ENCODE measurements at regions not wholly inside any gene's neighbourhood (a gene's known extent, or its start where the extent isn't known, plus 50 kb on each side); places are given as distances from the start of the nearest gene placed in this dataset.
"Not testable (repeated sequence)": the region's sequence is repeated elsewhere in the genome, so short reads cannot be mapped to it uniquely, and the experiment has no call there.

- DNase-seq = peak; percentile 34
- Histone ChIP-seq H3K27ac (ENCODE audit: low read length) (no peak overlapping the region), H3K9ac (ENCODE audit: low read length) (no peak overlapping the region), H3K9me3 (ENCODE audit: low read length) (no peaks in the 10 kb centered on the region), H3K27me3 (ENCODE audit: low read length) (no peaks in the 10 kb centered on the region), H3K4me1 (ENCODE audit: low read length) (no peaks in the 10 kb centered on the region), H3K9me2 (replicated peaks; ENCODE audit: insufficient read depth, low read length) (no peaks in the 10 kb centered on the region), H4K20me1 (ENCODE audit: insufficient read depth, low read depth, low read length) (no peaks in the 10 kb centered on the region), H3K36me3 (ENCODE audit: insufficient read depth, low read length) (no peaks in the 10 kb centered on the region), H3K4me3 (ENCODE audit: low read length) (no peak overlapping the region), H3K4me2 (ENCODE audit: low read depth, low read length, poor library complexity, severe bottlenecking) (no peak overlapping the region), H2AFZ (ENCODE audit: low read length) (no peak overlapping the region), H3K79me2 (ENCODE audit: low read length) (no peaks in the 10 kb centered on the region)
These were observed 75.4 kb upstream of the PLAAT1 start for GRCh38 chr3:193165431-193166120.

- peak; percentile 37 for DNase-seq
- Histone ChIP-seq H3K27ac (ENCODE audit: low read length) (no peak overlapping the region), H3K4me3 (ENCODE audit: low read length) (no peak overlapping the region), H2AFZ (ENCODE audit: low read length) (no peak overlapping the region), H3K9me2 (replicated peaks; ENCODE audit: insufficient read depth, low read length) (no peaks in the 10 kb centered on the region), H3K27me3 (ENCODE audit: low read length) (no peaks in the 10 kb centered on the region), H4K20me1 (ENCODE audit: insufficient read depth, low read depth, low read length) (no peaks in the 10 kb centered on the region), H3K79me2 (ENCODE audit: low read length) (no peaks in the 10 kb centered on the region), H3K4me2 (ENCODE audit: low read depth, low read length, poor library complexity, severe bottlenecking) (no peak overlapping the region), H3K9ac (ENCODE audit: low read length) (no peak overlapping the region), H3K9me3 (ENCODE audit: low read length) (no peaks in the 10 kb centered on the region), H3K36me3 (ENCODE audit: insufficient read depth, low read length) (no peaks in the 10 kb centered on the region), H3K4me1 (ENCODE audit: low read length) (no peaks in the 10 kb centered on the region)
These were observed 72.1 kb upstream of the PLAAT1 start for GRCh38 chr3:193168931-193169330.

- Histone ChIP-seq H2AFZ (ENCODE audit: low read length) (no peak overlapping the region), H3K9me2 (replicated peaks; ENCODE audit: insufficient read depth, low read length) (no peaks in the 10 kb centered on the region), H3K27me3 (ENCODE audit: low read length) (no peaks in the 10 kb centered on the region), H3K9ac (ENCODE audit: low read length) (no peak overlapping the region), H3K4me3 (ENCODE audit: low read length) (no peak overlapping the region), H3K36me3 (ENCODE audit: insufficient read depth, low read length) (no peaks in the 10 kb centered on the region), H3K27ac (ENCODE audit: low read length) (no peak overlapping the region), H3K79me2 (ENCODE audit: low read length) (no peaks in the 10 kb centered on the region), H3K4me2 (ENCODE audit: low read depth, low read length, poor library complexity, severe bottlenecking) (no peak overlapping the region), H3K9me3 (ENCODE audit: low read length) (no peaks in the 10 kb centered on the region), H4K20me1 (ENCODE audit: insufficient read depth, low read depth, low read length) (no peaks in the 10 kb centered on the region), H3K4me1 (ENCODE audit: low read length) (no peaks in the 10 kb centered on the region)
- peak; percentile 38 for DNase-seq
These were observed 66.9 kb upstream of the PLAAT1 start for GRCh38 chr3:193174140-193174539.

GRCh38 chr3:193179332-193180012 lies 61.5 kb upstream of the PLAAT1 start:
- H3K9me2 ChIP-seq (replicated peaks; ENCODE audit: insufficient read depth, low read length); H3K9ac ChIP-seq (ENCODE audit: low read length); H3K27ac ChIP-seq (ENCODE audit: low read length); H3K9me3 ChIP-seq (ENCODE audit: low read length); H2AFZ ChIP-seq (ENCODE audit: low read length); H3K4me2 ChIP-seq (ENCODE audit: low read depth, low read length, poor library complexity, severe bottlenecking); H3K27me3 ChIP-seq (ENCODE audit: low read length); DNase-seq; H3K4me3 ChIP-seq (ENCODE audit: low read length); H3K36me3 ChIP-seq (ENCODE audit: insufficient read depth, low read length); H3K4me1 ChIP-seq (ENCODE audit: low read length); H4K20me1 ChIP-seq (ENCODE audit: insufficient read depth, low read depth, low read length); H3K79me2 ChIP-seq (ENCODE audit: low read length): not testable (repeated sequence)

- H3K9me2 ChIP-seq (replicated peaks; ENCODE audit: insufficient read depth, low read length) = no peaks in the 10 kb centered on the region
- peaks cover 3% of the 10 kb centered on the region; the same call in 1 of the 2 replicates for H3K4me1 ChIP-seq (ENCODE audit: low read length)
- H3K79me2 ChIP-seq (ENCODE audit: low read length) = no peaks in the 10 kb centered on the region
- no peaks in the 10 kb centered on the region for H3K36me3 ChIP-seq (ENCODE audit: insufficient read depth, low read length)
- no peak overlapping the region for H3K4me3 ChIP-seq (ENCODE audit: low read length)
- H3K27me3 ChIP-seq (ENCODE audit: low read length) = no peaks in the 10 kb centered on the region
- peak; percentile 15 for DNase-seq
- H3K4me2 ChIP-seq (ENCODE audit: low read depth, low read length, poor library complexity, severe bottlenecking) = no peak overlapping the region
- no peak overlapping the region for H2AFZ ChIP-seq (ENCODE audit: low read length)
- no peak overlapping the region for H3K9ac ChIP-seq (ENCODE audit: low read length)
- no peak overlapping the region for H3K27ac ChIP-seq (ENCODE audit: low read length)
- no peaks in the 10 kb centered on the region for H3K9me3 ChIP-seq (ENCODE audit: low read length)
- H4K20me1 ChIP-seq (ENCODE audit: insufficient read depth, low read depth, low read length) = no peaks in the 10 kb centered on the region
These were observed 53.8 kb upstream of the PLAAT1 start for GRCh38 chr3:193187070-193187722.

- H3K9me3 ChIP-seq (ENCODE audit: low read length) = no peaks in the 10 kb centered on the region
- H3K9ac ChIP-seq (ENCODE audit: low read length) = no peak overlapping the region
- H3K9me2 ChIP-seq (replicated peaks; ENCODE audit: insufficient read depth, low read length) = no peaks in the 10 kb centered on the region
- no peak overlapping the region for H3K27ac ChIP-seq (ENCODE audit: low read length)
- peaks cover 3% of the 10 kb centered on the region; the same call in 1 of the 2 replicates for H3K4me1 ChIP-seq (ENCODE audit: low read length)
- H3K4me2 ChIP-seq (ENCODE audit: low read depth, low read length, poor library complexity, severe bottlenecking) = no peak overlapping the region
- no peak overlapping the region for H3K4me3 ChIP-seq (ENCODE audit: low read length)
- no peaks in the 10 kb centered on the region for H3K27me3 ChIP-seq (ENCODE audit: low read length)
- H3K79me2 ChIP-seq (ENCODE audit: low read length) = no peaks in the 10 kb centered on the region
- H4K20me1 ChIP-seq (ENCODE audit: insufficient read depth, low read depth, low read length) = no peaks in the 10 kb centered on the region
- H3K36me3 ChIP-seq (ENCODE audit: insufficient read depth, low read length) = no peaks in the 10 kb centered on the region
- peak; percentile 92 for DNase-seq
- H2AFZ ChIP-seq (ENCODE audit: low read length) = no peak overlapping the region
These were observed 50.8 kb upstream of the PLAAT1 start for GRCh38 chr3:193190146-193190786.
